ENCODE measurements at regions not wholly inside any gene's neighbourhood (a gene's known extent, or its start where the extent isn't known, plus 50 kb on each side); places are given as distances from the start of the nearest gene placed in this dataset.

DNA sequence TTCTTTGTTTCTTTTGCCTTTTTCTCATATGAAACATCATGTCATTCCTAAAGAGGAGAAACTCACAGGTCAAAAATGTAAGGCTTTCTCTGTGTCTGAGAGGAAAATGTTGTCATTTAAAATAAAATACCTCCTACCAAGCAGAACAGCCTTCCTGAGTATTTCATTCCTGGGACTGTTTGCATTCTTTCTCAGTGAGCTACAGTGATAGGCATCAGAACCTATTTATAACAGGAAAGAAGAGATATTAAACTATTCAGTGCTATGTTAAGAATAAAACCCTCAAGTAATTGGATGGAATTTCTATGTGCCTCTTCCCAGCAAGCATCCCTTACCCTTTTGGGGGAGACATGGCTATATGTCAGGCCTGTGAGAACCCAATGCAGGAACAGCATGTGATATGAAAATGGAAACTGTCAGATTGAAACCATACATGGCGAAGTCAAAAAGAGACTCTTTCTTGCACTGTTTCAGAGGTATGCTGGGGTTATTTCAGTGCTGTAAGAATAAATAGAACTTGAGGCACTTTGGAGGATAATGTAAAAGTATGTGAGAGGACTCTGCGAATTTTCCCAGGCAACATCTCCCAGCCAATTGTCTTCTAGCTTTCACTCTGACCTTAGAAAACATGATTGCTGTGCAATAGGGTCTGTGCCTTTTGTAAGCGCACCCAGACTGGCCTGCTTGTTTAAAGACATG, 133.8 kb upstream of the CCN2 start (continued):
- TF ChIP-seq RFX5 (IDR thresholded peaks at IDR 0.05; ENCODE audit: low read depth, low read length) (no peak), CEBPB (IDR thresholded peaks at IDR 0.05; ENCODE audit: low read depth, low read length) (peak; percentile 38; the same call in 1 of the 2 replicates), POLR2A (IDR thresholded peaks at IDR 0.05; ENCODE audit: low read depth, low read length) (no peak)

DNA sequence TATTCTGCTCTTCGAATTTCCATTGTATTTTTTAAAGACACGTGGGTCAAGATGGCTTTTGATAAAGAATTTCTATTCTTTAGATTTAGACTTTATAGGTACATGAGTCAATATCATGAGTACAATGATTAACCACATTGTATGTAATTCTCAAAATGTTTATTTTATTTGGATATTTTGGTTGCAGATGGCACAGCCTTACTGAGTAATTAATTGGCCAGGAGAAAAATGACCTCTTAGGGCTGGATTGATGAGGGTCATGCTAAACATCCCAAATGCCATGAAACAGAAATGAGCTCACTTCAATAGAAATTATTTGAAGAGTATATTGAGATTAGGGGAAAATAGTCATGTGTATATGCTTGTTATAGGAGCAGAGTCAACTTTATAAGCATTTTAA, 131.2 kb upstream of the CCN2 start:
- no peak overlapping the region for H3K4me3 ChIP-seq (ENCODE audit: insufficient read depth, low read depth, low read length)
- H3K4ac ChIP-seq (ENCODE audit: low read depth, low read length): no peak overlapping the region; the same call in 1 of the 2 replicates
- no peak overlapping the region for H2AK9ac ChIP-seq (replicated peaks; ENCODE audit: low read depth, low read length, poor library complexity)
- peak overlapping the region; percentile 20; the same call in 1 of the 2 replicates for H2AK5ac ChIP-seq (ENCODE audit: low read depth, low read length)
- peak overlapping the region; percentile 81; the same call in 1 of the 2 replicates for H2BK20ac ChIP-seq (ENCODE audit: low read depth, low read length)
- 0 out of 2 replicates have a peak overlapping the region, but pooled peaks have one; percentile 22 for H3K14ac ChIP-seq (replicated peaks; ENCODE audit: low read depth, low read length)
- H3K27me3 ChIP-seq (ENCODE audit: control insufficient read depth, insufficient read depth, low read length): no peaks in the 10 kb centered on the region
- H4K20me1 ChIP-seq (ENCODE audit: insufficient read depth, low read length): no peaks in the 10 kb centered on the region
- no peak overlapping the region; the same call in 1 of the 2 replicates for H3K27ac ChIP-seq (ENCODE audit: insufficient read depth, low read length)
- no peak overlapping the region for H2AFZ ChIP-seq (replicated peaks; ENCODE audit: low read length, poor library complexity)
- H4K8ac ChIP-seq (ENCODE audit: low read depth in 2 of 2, low read length in 2 of 2): peak overlapping the region; percentile 26 to 33; a peak in 2 of 4 replicates
- peak overlapping the region; percentile 58; the same call in 1 of the 2 replicates for H3K18ac ChIP-seq (ENCODE audit: low read depth, low read length)
- in situ Hi-C loops (cut with MboI; ENCODE audit: low sequenced_read_pairs) (no loop called here), dilution Hi-C loops (cut with HindIII; ENCODE audit: low sequenced_read_pairs, unreplicated experiment) (no loop called here), intact Hi-C loops (cut with micrococcal nuclease) (no loop called here)
- no peak overlapping the region for H3K56ac ChIP-seq (ENCODE audit: extremely low read depth, insufficient read depth, low read length)
- 0 out of 2 replicates have a peak, but pooled peaks cover 5% of the 10 kb centered on the region for H3K9me1 ChIP-seq (ENCODE audit: insufficient read depth, low read length)
- H4K5ac ChIP-seq (ENCODE audit: low read depth, low read length): no peak overlapping the region; the same call in 1 of the 2 replicates
- H4K91ac ChIP-seq (ENCODE audit: insufficient read depth, low read depth, low read length): peak overlapping the region; percentile 40; the same call in 1 of the 2 replicates
- no peaks in the 10 kb centered on the region for H3K9me3 ChIP-seq (ENCODE audit: control insufficient read depth, insufficient read depth, low read length)
- no peak overlapping the region for H3K4me2 ChIP-seq (ENCODE audit: low read depth, low read length)
- H2BK120ac ChIP-seq (ENCODE audit: low read depth, low read length): peak overlapping the region; percentile 97; the same call in 1 of the 2 replicates
- POLR2A ChIA-PET (ENCODE audit: unreplicated experiment): no interaction called here
- H2BK5ac ChIP-seq (ENCODE audit: low read depth, low read length, poor library complexity, severe bottlenecking): peak overlapping the region; percentile 92
- no CpG with 5 or more reads among the region's 2 CpGs for WGBS, 2 experiments (ENCODE audit: extremely low coverage in 2 of 2, insufficient read length in 1 of 2)
- BruUV-seq (replicated peaks): no TSS peak
- ATAC-seq (ENCODE audit: low read depth) (no peak), DNase-seq (peak; percentile 34)
- no peaks in the 10 kb centered on the region for H3K36me3 ChIP-seq (ENCODE audit: control insufficient read depth, insufficient read depth, low read length)
- H3K79me1 ChIP-seq (ENCODE audit: low read depth in 1 of 2, low read length in 2 of 2): peaks cover 0 to 9% of the 10 kb centered on the region in 2 experiments; a peak in 2 of 4 replicates
- H2BK15ac ChIP-seq (ENCODE audit: low read depth, low read length): no peak overlapping the region
- no peak overlapping the region for H3K9ac ChIP-seq (ENCODE audit: low read depth, low read length)
- peaks cover 19% of the 10 kb centered on the region for H3K4me1 ChIP-seq (ENCODE audit: control insufficient read depth, insufficient read depth, low read length)
- CTCF ChIA-PET: no interaction called here
- no peak overlapping the region for H3K23ac ChIP-seq (ENCODE audit: low read depth, low read length)
- TF ChIP-seq CTCF (conservative IDR thresholded peaks at IDR 0.05; ENCODE audit: low read depth, low read length): no peak
- TF ChIP-seq CEBPB (IDR thresholded peaks at IDR 0.05; ENCODE audit: low read depth, low read length): no peak
- TF ChIP-seq RAD21 (IDR thresholded peaks at IDR 0.05; ENCODE audit: low read length): no peak
- TF ChIP-seq MXI1 (IDR thresholded peaks at IDR 0.05; ENCODE audit: borderline replicate concordance, low read depth, low read length): no peak
- no peak for TF ChIP-seq RFX5 (IDR thresholded peaks at IDR 0.05; ENCODE audit: low read depth, low read length)
- no peak for TF ChIP-seq NFE2L2 (IDR thresholded peaks at IDR 0.05; ENCODE audit: low read depth, low read length)
- TF ChIP-seq RCOR1 (IDR thresholded peaks at IDR 0.05; ENCODE audit: insufficient replicate concordance, low read length): no peak
- TF ChIP-seq FOS (IDR thresholded peaks at IDR 0.05; ENCODE audit: low read depth, low read length): no peak
- no peak for TF ChIP-seq SMC3 (IDR thresholded peaks at IDR 0.05; ENCODE audit: low read depth, low read length)
- no peak for TF ChIP-seq MAZ (IDR thresholded peaks at IDR 0.05; ENCODE audit: borderline replicate concordance, low read depth, low read length)
- no peak for TF ChIP-seq MAFK (IDR thresholded peaks at IDR 0.05; ENCODE audit: low read depth, low read length)
- TF ChIP-seq, protein P1, sequence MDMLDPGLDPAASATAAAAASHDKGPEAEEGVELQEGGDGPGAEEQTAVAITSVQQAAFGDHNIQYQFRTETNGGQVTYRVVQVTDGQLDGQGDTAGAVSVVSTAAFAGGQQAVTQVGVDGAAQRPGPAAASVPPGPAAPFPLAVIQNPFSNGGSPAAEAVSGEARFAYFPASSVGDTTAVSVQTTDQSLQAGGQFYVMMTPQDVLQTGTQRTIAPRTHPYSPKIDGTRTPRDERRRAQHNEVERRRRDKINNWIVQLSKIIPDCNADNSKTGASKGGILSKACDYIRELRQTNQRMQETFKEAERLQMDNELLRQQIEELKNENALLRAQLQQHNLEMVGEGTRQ (IDR thresholded peaks at IDR 0.05; ENCODE audit: low read depth, low read length): no peak
- no peak for TF ChIP-seq POLR2A (IDR thresholded peaks at IDR 0.05; ENCODE audit: low read depth, low read length)
- TF ChIP-seq BHLHE40 (IDR thresholded peaks at IDR 0.05; ENCODE audit: low read depth, low read length): no peak

Measured in IMR-90 (cell line).